Activated naive CD8-positive, alpha-beta T cell treated with anti-CD3 and anti-CD28 coated beads, Interleukin-2, amount 10 ng/mL, durations not matched to agents 7 days and 5 days (primary cell): ENCODE measurements at regions not wholly inside any gene's neighbourhood (a gene's known extent, or its start where the extent isn't known, plus 50 kb on each side); places are given as distances from the start of the nearest gene placed in this dataset.
"Not testable (repeated sequence)": the region's sequence is repeated elsewhere in the genome, so short reads cannot be mapped to it uniquely, and the experiment has no call there.

Experiments
- ATAC-seq: fragments of 150-1000 bp; cut with Tn5 transposase; one replicate; pipeline ENCODE4 v1.10.0; 2021; ENCODE audit warnings: low read depth, moderate library complexity
- POLR2A ChIA-PET: fragments of 350-600 bp; sonication (Branson Sonifier 250); formaldehyde crosslinking; loops from one replicate; lab custom pipeline; 2021; ENCODE audit warnings: antibody characterized with exemption; lab: Charles Lee
- DNase-seq: peaks from one replicate; pipeline ENCODE4 v3.0.0; 2021
- H3K27ac Mint-ChIP-seq: one replicate; pipeline ENCODE4 v1.8.0; 2022; ENCODE audit warnings: mild to moderate bottlenecking, mixed read lengths
- H3K27me3 Mint-ChIP-seq: one replicate; pipeline ENCODE4 v1.8.0; 2022; ENCODE audit warnings: mild to moderate bottlenecking, moderate library complexity, mixed read lengths
- H3K36me3 Mint-ChIP-seq: one replicate; pipeline ENCODE4 v1.8.0; 2021; ENCODE audit warnings: mild to moderate bottlenecking, mixed read lengths
- H3K4me1 Mint-ChIP-seq: one replicate; pipeline ENCODE4 v1.8.0; 2021; ENCODE audit warnings: mixed read lengths
- H3K4me3 Mint-ChIP-seq: one replicate; pipeline ENCODE4 v1.8.0; 2022; ENCODE audit warnings: mild to moderate bottlenecking, moderate library complexity, mixed read lengths
- H3K9me3 Mint-ChIP-seq: one replicate; pipeline ENCODE4 v1.8.0; 2021; ENCODE audit warnings: mixed read lengths

GRCh38 chr15:30470601-30471365 is 56.7 kb upstream of the GOLGA8R start:
- H3K27me3 Mint-ChIP-seq, POLR2A ChIA-PET, H3K27ac Mint-ChIP-seq, H3K4me1 Mint-ChIP-seq, H3K9me3 Mint-ChIP-seq, H3K4me3 Mint-ChIP-seq, H3K36me3 Mint-ChIP-seq: not testable (repeated sequence)
- ATAC-seq: peak; percentile 91
- DNase-seq: peak; percentile 80

DNA sequence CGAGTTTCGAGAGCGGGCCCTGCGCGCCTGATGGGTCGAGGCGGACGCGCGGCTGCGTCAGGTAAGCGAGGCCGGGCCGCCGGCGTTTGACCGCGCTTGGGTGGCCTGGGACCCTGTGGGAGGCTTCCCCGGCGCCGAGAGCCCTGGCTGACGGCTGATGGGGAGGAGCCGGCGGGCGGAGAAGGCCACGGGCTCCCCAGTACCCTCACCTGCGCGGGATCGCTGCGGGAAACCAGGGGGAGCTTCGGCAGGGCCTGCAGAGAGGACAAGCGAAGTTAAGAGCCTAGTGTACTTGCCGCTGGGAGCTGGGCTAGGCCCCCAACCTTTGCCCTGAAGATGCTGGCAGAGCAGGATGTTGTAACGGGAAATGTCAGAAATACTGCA is 57.3 kb upstream of the GOLGA8R start:
- H3K27ac Mint-ChIP-seq, DNase-seq, H3K36me3 Mint-ChIP-seq, H3K4me3 Mint-ChIP-seq, POLR2A ChIA-PET, H3K27me3 Mint-ChIP-seq, ATAC-seq, H3K9me3 Mint-ChIP-seq, H3K4me1 Mint-ChIP-seq: not testable (repeated sequence)

- H3K9me3 Mint-ChIP-seq, ATAC-seq, H3K4me3 Mint-ChIP-seq, H3K4me1 Mint-ChIP-seq, POLR2A ChIA-PET, H3K36me3 Mint-ChIP-seq, DNase-seq, H3K27ac Mint-ChIP-seq, H3K27me3 Mint-ChIP-seq: not testable (repeated sequence)
Observed at GRCh38 chr15:30471817-30472551, 57.9 kb upstream of the GOLGA8R start.

- ATAC-seq, H3K9me3 Mint-ChIP-seq: not testable (repeated sequence)
Observed at GRCh38 chr15:30484887-30485286, 67.0 kb upstream of the GOLGA8Q start.

DNA sequence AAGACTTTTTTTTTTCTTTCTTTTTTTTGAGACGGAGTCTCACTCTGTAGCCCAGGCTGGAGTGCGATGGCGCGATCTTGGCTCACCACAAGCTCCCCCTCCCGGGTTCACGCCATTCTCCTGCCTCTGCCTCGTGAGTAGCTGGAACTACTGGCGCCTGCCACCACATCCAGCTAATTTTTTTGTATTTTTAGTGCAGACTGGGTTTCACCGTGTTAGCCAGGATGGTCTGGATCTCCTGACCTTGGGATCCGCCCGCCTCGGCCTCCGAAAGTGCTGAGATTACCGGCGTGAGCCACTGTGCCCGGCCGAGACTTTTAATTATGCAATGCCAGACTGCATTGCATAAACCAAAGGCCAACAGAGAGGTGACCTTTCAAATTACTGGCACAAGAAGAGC is 62.6 kb upstream of the GOLGA8Q start:
- H3K27ac Mint-ChIP-seq, H3K36me3 Mint-ChIP-seq, H3K27me3 Mint-ChIP-seq, DNase-seq, H3K9me3 Mint-ChIP-seq, H3K4me3 Mint-ChIP-seq, POLR2A ChIA-PET, ATAC-seq, H3K4me1 Mint-ChIP-seq: not testable (repeated sequence)

More at GRCh38 chr15:30484887-30485286, 67.0 kb upstream of the GOLGA8Q start:
- H3K4me1 Mint-ChIP-seq, H3K36me3 Mint-ChIP-seq, H3K4me3 Mint-ChIP-seq, H3K27me3 Mint-ChIP-seq, DNase-seq, H3K27ac Mint-ChIP-seq, POLR2A ChIA-PET: not testable (repeated sequence)

- DNase-seq, H3K9me3 Mint-ChIP-seq, H3K4me1 Mint-ChIP-seq, ATAC-seq, H3K4me3 Mint-ChIP-seq, POLR2A ChIA-PET, H3K27me3 Mint-ChIP-seq, H3K27ac Mint-ChIP-seq, H3K36me3 Mint-ChIP-seq: not testable (repeated sequence)
Observed at GRCh38 chr15:30490334-30490733, 61.5 kb upstream of the GOLGA8Q start.

DNA sequence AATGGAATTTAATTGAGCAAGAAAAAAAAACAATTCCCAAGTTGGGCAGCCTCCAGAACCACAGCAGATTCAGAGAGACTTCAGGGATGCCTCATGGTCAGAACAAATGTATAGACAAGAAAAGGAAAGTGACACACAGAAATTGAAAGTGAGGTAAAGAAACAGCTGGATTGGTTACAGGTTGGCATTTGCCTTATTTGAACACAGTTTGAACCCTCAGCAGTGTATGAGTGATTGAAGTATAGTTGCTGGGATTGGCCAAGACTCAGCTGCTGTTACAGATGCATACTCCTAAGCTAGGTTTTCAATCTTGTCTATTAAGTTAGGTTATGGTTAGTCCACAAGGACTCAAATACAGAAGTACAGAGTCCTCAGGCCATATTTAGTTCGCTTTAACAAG is 57.9 kb upstream of the GOLGA8Q start:
- H3K9me3 Mint-ChIP-seq, DNase-seq, H3K27ac Mint-ChIP-seq, POLR2A ChIA-PET, ATAC-seq, H3K27me3 Mint-ChIP-seq, H3K36me3 Mint-ChIP-seq, H3K4me1 Mint-ChIP-seq, H3K4me3 Mint-ChIP-seq: not testable (repeated sequence)

GRCh38 chr15:30497275-30497674 is 54.6 kb upstream of the GOLGA8Q start:
- POLR2A ChIA-PET, H3K4me1 Mint-ChIP-seq, H3K27ac Mint-ChIP-seq, DNase-seq, ATAC-seq, H3K36me3 Mint-ChIP-seq, H3K9me3 Mint-ChIP-seq, H3K4me3 Mint-ChIP-seq, H3K27me3 Mint-ChIP-seq: not testable (repeated sequence)

- H3K27me3 Mint-ChIP-seq, H3K4me3 Mint-ChIP-seq, POLR2A ChIA-PET, H3K4me1 Mint-ChIP-seq, ATAC-seq, H3K36me3 Mint-ChIP-seq, DNase-seq, H3K27ac Mint-ChIP-seq, H3K9me3 Mint-ChIP-seq: not testable (repeated sequence)
Observed at GRCh38 chr15:30499233-30499632, 52.6 kb upstream of the GOLGA8Q start.

DNA sequence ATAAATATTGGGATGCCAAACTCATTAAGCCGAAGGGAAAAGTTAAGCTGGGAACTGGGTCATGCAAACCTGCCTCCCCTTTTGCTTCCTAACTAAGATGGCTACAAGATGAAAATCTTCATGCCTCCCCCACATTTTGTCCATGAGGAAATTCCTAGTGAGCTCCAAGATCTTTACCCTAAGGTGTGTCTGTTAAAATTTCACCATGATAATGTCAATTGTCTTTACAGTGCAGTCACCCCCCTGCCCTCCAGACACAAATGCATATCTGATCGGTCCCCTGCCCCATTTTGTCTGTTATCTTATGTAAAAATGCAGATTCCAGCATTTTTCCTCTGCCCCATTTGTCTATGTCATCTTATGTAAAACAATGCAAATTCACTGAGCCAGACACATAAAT is 51.3 kb upstream of the GOLGA8Q start:
- H3K9me3 Mint-ChIP-seq, POLR2A ChIA-PET, H3K4me3 Mint-ChIP-seq, H3K27me3 Mint-ChIP-seq, H3K4me1 Mint-ChIP-seq, H3K27ac Mint-ChIP-seq, ATAC-seq, H3K36me3 Mint-ChIP-seq, DNase-seq: not testable (repeated sequence)
